Large intestine (tissue), 3 donors: ENCODE measurements at regions not wholly inside any gene's neighbourhood (a gene's known extent, or its start where the extent isn't known, plus 50 kb on each side); places are given as distances from the start of the nearest gene placed in this dataset.
A peak's percentile ranks its signal among the peaks of the same experiment; 100 is the strongest.

ENCODE experiments used
- DNase-seq, 2 donors: peaks; one replicate each; pipeline versions ENCODE4 v3.0.0 to v3.0.0-alpha.2; 2013
- H3K27ac ChIP-seq: one replicate; pipeline ENCODE4 v1.5.1; 2013; ENCODE audit warnings: low read length
- H3K27me3 ChIP-seq: 2 replicates; pipeline ENCODE4 v1.6.1; 2013; ENCODE audit warnings: low read length; ENCODE audit not compliant: control insufficient read depth, insufficient read depth
- H3K36me3 ChIP-seq: 2 replicates; pipeline ENCODE4 v1.6.1; 2013; ENCODE audit warnings: low read length; ENCODE audit not compliant: control insufficient read depth, insufficient read depth
- H3K4me1 ChIP-seq: one replicate; pipeline ENCODE4 v1.6.1; 2013; ENCODE audit warnings: low read length; ENCODE audit not compliant: control insufficient read depth, insufficient read depth
- H3K4me3 ChIP-seq: one replicate; pipeline ENCODE4 v1.5.1; 2013; ENCODE audit warnings: low read length
- H3K9me3 ChIP-seq: one replicate; pipeline ENCODE4 v1.6.1; 2013; ENCODE audit warnings: mild to moderate bottlenecking, low read depth, low read length, moderate library complexity; ENCODE audit not compliant: control insufficient read depth
- WGBS: methylation state at CpG from one replicate; pipeline ENCODE4 v1.1.5; 2013; ENCODE audit warnings: low lambda C conversion rate; ENCODE audit not compliant: insufficient coverage; 5-methylcytosine and 5-hydroxymethylcytosine counted together

DNA sequence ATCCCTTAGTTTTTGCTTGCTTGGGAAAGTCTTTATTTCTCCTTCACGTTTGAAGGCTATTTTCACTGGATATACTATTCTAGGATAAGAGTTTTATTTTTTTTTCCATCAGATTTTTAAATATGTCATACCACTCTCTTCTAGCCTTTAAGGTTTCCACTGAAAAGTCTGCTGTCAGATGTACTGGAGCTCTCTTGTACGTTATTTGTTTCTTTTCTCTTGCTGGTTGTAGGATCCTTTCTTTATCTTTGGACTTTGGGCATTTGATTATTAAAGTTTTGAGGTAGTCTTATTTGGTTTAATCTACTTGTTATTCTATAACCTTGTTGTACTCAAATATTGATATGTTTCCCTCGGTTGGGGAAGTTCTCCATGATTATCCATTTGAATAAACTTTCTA is 848.4 kb upstream of the COX7C start:
- Histone ChIP-seq H3K36me3 (no peaks in the 10 kb centered on the region), H3K4me3 (no peak overlapping the region), H3K9me3 (peaks cover 3% of the 10 kb centered on the region), H3K4me1 (no peaks in the 10 kb centered on the region), H3K27me3 (no peaks in the 10 kb centered on the region), H3K27ac (no peak overlapping the region)
- 79% methylated on average over 3 of the region's 3 CpGs for WGBS
- DNase-seq: no peak

DNA sequence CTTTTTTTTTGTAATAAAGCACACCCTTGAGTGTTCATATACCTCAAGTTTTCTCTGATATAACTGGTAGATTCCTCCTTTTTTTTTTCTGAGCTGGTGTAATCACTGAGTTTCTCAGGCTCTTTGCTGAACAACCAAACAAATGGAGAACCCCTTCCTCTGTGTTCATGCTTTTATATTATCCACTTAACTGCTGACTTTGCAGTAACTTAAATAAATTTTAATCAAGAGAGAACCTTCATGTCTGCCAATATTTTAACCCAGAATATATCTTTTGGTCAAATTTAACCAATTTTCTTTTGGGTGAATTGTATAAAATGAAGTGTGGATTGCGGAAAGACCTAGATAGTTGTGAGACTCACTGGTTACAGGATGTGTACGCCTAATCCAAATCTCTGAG is 833.0 kb upstream of the COX7C start:
- Histone ChIP-seq H3K4me1 (no peaks in the 10 kb centered on the region), H3K9me3 (no peaks in the 10 kb centered on the region), H3K27me3 (no peaks in the 10 kb centered on the region), H3K36me3 (no peaks in the 10 kb centered on the region), H3K27ac (no peak overlapping the region), H3K4me3 (no peak overlapping the region)
- WGBS: 100% methylated on average over 1 of the region's 2 CpGs
- no peak for DNase-seq

DNA sequence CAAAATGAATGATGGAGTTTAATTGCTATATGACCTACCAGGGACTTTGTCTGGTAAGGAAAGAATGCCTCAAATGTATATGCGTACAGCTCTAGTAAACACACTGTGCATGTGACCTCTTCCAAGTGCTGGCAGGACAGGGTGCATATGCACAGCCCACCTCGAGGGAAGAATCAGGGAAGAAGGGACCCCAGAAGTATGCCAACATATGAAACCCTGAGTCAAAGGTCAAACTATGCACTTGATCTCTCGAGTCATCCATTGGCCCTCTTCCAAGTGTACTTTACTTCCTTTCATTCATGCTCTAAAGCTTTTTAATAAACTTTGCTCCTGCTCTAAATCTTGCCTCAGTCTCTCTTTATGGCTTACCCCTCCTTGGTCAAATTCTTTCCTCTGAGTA is 804.6 kb upstream of the COX7C start:
- DNase-seq: peak; percentile 12 to 88
- no peaks in the 10 kb centered on the region for H3K4me1 ChIP-seq
- H3K4me3 ChIP-seq: no peak overlapping the region
- H3K9me3 ChIP-seq: no peaks in the 10 kb centered on the region
- H3K27ac ChIP-seq: no peak overlapping the region
- no peaks in the 10 kb centered on the region for H3K36me3 ChIP-seq
- no peaks in the 10 kb centered on the region for H3K27me3 ChIP-seq
- 0% methylated on average over 1 of the region's 3 CpGs for WGBS

DNA sequence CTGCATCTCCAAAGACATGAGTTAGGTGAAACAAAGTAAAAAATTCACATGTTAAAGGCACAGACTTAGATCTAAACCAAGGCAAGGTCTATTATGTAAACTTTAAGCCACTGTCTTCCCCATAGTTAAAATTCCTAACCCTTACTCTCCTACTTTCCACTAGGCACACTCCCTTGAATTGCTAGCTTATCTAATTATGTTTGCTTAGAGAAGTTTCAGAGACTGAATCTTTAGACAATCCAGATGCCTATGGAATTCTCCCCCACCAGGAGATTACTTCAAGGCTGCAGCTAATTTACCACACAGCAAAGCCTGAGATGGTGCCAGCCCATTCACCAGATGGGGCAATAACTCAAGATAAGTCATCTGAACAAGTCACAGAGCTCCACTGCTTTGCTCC is 803.1 kb upstream of the COX7C start:
- no peak overlapping the region for H3K27ac ChIP-seq
- H3K27me3 ChIP-seq: no peaks in the 10 kb centered on the region
- no peaks in the 10 kb centered on the region for H3K9me3 ChIP-seq
- no peaks in the 10 kb centered on the region for H3K36me3 ChIP-seq
- peak; percentile 0 to 75 for DNase-seq
- H3K4me1 ChIP-seq: no peaks in the 10 kb centered on the region
- H3K4me3 ChIP-seq: no peak overlapping the region

DNA sequence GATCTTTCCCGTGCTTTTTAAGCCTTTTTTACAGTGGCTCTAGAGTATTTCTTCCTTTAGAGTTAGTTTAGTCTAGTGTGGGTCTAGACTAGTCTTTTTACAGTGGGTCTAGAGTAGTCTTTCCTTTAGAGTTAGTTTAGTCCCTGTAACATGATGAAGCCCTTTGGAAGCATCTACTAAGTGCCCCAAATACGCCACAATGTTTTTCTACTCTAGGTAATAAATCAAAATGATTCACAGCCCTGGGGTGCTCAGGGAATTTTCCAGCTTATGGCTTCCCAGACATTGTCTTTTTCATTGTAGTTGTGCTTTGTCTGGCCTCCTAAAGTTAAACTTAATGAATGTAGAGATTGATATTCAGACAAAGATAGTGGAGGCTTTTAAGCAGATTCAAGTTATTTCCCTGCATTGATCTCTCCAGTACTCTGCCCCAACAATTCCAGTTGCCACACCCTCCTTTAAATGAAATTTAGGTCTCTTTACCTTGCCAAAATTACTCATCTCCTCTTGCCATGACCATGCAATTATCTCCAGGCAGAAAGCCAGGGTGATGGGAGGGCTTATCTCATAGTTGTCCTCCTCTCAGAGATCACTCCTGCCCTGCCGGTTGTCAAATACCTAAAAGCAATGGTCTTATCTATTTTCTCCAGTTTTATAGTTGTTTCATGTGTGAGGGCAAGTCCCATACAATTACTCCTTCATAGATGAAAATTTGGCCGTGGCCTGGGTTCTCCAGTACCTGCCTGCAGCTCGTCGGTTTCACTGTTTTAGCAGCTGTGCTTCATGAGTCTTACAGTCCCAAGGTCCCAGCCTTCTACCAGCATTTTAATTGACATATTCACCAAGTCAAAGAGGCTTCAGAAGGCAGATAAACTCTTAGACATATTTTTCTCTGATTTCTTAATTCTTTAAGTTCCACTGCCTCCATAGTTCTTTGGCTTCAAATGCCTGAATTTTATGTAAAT is 794.0 kb upstream of the COX7C start:
- H3K9me3 ChIP-seq: no peaks in the 10 kb centered on the region
- 20% methylated on average over 1 of the region's 6 CpGs for WGBS
- no peak overlapping the region for H3K27ac ChIP-seq
- no peaks in the 10 kb centered on the region for H3K4me1 ChIP-seq
- DNase-seq: peak in 1 of 2 donors; percentile 6
- no peaks in the 10 kb centered on the region for H3K36me3 ChIP-seq
- H3K4me3 ChIP-seq: no peak overlapping the region
- H3K27me3 ChIP-seq: no peaks in the 10 kb centered on the region

DNA sequence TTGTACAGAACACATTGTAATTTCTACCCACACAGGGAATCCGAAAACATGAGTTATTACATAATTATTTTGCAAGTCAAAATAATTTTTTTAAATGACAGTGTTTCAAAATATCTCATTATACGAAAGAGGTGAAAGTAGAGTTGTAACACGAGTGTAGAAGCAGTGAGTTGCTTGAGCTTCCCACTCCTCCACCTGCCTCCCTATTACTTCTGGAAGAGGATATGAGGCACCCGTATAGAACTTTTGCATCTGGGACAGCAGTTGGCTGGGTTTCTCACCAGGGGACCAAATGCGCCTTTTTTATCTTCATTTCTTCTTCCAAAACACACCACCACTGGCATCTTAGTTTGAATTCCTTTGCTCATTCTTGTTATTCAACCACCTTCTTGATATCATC is 779.0 kb upstream of the COX7C start:
- no peaks in the 10 kb centered on the region for H3K4me1 ChIP-seq
- H3K4me3 ChIP-seq: no peak overlapping the region
- no peaks in the 10 kb centered on the region for H3K9me3 ChIP-seq
- H3K36me3 ChIP-seq: no peaks in the 10 kb centered on the region
- H3K27me3 ChIP-seq: no peaks in the 10 kb centered on the region
- no peak overlapping the region for H3K27ac ChIP-seq
- DNase-seq: no peak
- WGBS: 92% methylated on average over 4 of the region's 5 CpGs

DNA sequence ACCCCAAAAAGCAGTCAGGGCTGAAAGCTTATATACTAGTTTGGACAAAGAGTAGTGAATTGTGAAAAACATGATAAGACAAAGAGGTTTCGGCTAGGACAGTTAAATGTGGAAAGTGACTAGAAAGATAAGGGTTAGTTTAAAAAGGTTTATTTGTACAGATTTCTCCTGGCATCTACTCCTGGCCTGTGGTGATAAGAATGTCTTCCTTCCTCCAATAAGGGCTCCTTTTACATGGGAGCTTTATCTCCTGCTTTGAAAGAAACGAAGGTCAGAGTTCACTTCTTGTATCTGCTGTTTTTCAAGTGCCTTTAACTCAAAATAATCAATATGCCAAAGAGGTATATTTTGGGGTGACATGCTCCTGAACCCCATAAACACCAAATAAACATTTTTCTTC is 776.1 kb upstream of the COX7C start:
- H3K4me3 ChIP-seq: no peak overlapping the region
- no peaks in the 10 kb centered on the region for H3K36me3 ChIP-seq
- no peaks in the 10 kb centered on the region for H3K27me3 ChIP-seq
- WGBS: no CpG with 5 or more reads among the region's 2 CpGs
- no peaks in the 10 kb centered on the region for H3K4me1 ChIP-seq
- DNase-seq: no peak
- H3K27ac ChIP-seq: no peak overlapping the region
- no peaks in the 10 kb centered on the region for H3K9me3 ChIP-seq

DNA sequence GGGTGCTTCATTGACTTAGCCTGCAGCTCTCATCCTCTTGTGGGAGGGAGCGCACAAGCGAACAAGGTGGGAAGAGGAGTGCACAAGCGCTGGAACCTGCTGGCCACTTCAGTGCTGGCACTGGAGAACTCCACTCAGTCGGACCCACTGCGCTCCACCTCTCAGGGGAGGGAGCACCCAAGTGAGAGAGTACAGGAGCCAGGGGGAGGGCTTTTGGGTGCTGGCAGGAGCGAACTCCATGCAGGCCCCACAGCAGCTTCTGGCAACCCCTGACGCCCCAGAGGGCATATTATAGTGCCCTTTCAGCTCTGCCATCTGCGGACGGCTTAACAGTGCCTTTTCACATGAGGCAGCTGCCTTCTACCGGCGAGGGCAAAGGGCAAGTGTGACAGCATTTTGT is 774.2 kb upstream of the COX7C start:
- H3K4me1 ChIP-seq: no peaks in the 10 kb centered on the region
- no peak overlapping the region for H3K4me3 ChIP-seq
- no peaks in the 10 kb centered on the region for H3K27me3 ChIP-seq
- no CpG with 5 or more reads among the region's 11 CpGs for WGBS
- no peak for DNase-seq
- H3K9me3 ChIP-seq: no peaks in the 10 kb centered on the region
- no peak overlapping the region for H3K27ac ChIP-seq
- H3K36me3 ChIP-seq: no peaks in the 10 kb centered on the region

DNA sequence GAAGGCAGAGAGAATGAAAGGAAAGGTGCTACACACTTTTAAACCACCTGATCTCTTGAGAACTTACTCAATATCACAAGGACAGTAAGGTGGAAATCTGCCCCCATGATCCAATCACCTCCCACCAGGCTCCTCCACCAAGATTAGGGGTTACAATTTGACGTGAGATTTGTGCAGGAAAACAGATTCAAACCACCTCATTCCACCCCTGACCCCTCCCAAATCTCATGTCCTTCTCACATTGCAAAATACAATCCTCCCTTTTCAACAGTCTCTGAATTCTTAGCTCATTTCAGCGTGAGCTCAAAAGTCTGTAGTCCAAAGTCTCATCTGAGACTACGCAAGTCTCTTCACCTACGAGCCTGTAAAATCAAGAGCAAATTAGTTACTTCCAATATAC is 768.3 kb upstream of the COX7C start:
- no peaks in the 10 kb centered on the region for H3K27me3 ChIP-seq
- no peak overlapping the region for H3K27ac ChIP-seq
- H3K36me3 ChIP-seq: no peaks in the 10 kb centered on the region
- no peaks in the 10 kb centered on the region for H3K9me3 ChIP-seq
- WGBS: no CpG with 5 or more reads among the region's 4 CpGs
- peak in 1 of 2 donors; percentile 86 for DNase-seq
- H3K4me3 ChIP-seq: no peak overlapping the region
- H3K4me1 ChIP-seq: no peaks in the 10 kb centered on the region

DNA sequence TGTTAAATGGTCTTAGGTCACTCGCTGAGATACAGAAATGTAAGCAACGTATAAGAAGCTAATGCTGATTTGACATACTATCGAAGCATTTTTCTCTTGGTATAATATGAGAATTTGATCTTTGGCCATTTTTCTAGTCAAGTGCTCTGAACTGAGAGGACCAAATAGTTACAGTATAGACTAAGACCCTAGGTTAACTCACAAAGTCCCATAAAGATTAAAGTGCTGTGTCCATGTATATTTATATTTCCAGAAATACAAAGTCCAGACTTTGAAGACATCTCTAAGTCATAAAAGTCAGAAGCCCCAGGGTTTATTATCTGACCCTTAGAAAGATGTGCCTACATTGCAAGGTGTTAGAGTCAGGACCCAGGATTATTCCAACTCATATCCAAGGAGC is 752.4 kb upstream of the COX7C start:
- Histone ChIP-seq H3K9me3 (no peaks in the 10 kb centered on the region), H3K4me3 (no peak overlapping the region), H3K36me3 (no peaks in the 10 kb centered on the region), H3K27ac (no peak overlapping the region), H3K4me1 (no peaks in the 10 kb centered on the region), H3K27me3 (no peaks in the 10 kb centered on the region)
- DNase-seq: peak in 1 of 2 donors; percentile 75
- 65% methylated on average over 2 of the region's 3 CpGs for WGBS

DNA sequence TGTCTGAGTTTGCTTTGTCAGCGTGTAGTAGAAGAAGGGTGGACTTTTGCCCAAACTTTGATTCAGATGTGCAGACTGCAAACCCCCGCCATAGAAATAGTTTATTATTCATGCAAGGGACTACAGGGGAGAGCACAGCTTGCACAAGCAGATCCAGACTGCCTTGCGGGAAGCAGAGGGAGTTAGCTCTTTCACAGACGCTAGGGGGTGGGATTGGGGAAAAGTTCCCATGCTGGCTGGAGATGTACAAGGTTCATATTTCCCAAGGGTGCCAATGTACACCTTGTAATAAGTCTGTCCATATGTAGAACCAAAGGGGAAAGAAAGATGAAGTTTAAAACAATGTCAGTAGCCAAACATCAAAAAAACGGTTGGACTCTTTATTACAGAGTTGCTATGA is 749.7 kb upstream of the COX7C start:
- Histone ChIP-seq H3K4me3 (no peak overlapping the region), H3K4me1 (no peaks in the 10 kb centered on the region), H3K27me3 (no peaks in the 10 kb centered on the region), H3K9me3 (no peaks in the 10 kb centered on the region), H3K36me3 (no peaks in the 10 kb centered on the region), H3K27ac (no peak overlapping the region)
- DNase-seq: peak in 1 of 2 donors; percentile 30
- WGBS: 33% methylated on average over 1 of the region's 5 CpGs
